Thyroid gland (tissue), 4 donors: ENCODE measurements at regions not wholly inside any gene's neighbourhood (a gene's known extent, or its start where the extent isn't known, plus 50 kb on each side); places are given as distances from the start of the nearest gene placed in this dataset.

Experiments
- CTCF ChIP-seq, 6 experiments: fragments of 200-600 bp in 3 of 6; fragments of 450-650 bp in 3 of 6; sonication (generic) in 3 of 6; IDR thresholded peaks; one replicate each; pipeline ENCODE4 v1.5.1; 2016 to 2019; ENCODE audit warnings: antibody characterized with exemption in 6 of 6, mild to moderate bottlenecking in 2 of 6, inconsistent platforms in 1 of 6, moderate library complexity in 1 of 6
- POLR2A ChIP-seq, 2 donors: fragments of 450-650 bp; IDR thresholded peaks; one replicate each; pipeline ENCODE4 v1.6.1; 2017; ENCODE audit warnings: antibody characterized with exemption in 2 of 2, mild to moderate bottlenecking in 2 of 2, moderate library complexity in 1 of 2

- TF ChIP-seq POLR2A (IDR thresholded peaks at IDR 0.05), result no peak
- TF ChIP-seq CTCF (IDR thresholded peaks at IDR 0.05), result no peak
These were observed 93.0 kb downstream of the CPN2 start for GRCh38 chr3:194257916-194258668.
